ENCODE measurements at regions not wholly inside any gene's neighbourhood (a gene's known extent, or its start where the extent isn't known, plus 50 kb on each side); places are given as distances from the start of the nearest gene placed in this dataset.
"Not testable (repeated sequence)": the region's sequence is repeated elsewhere in the genome, so short reads cannot be mapped to it uniquely, and the experiment has no call there.

DNA sequence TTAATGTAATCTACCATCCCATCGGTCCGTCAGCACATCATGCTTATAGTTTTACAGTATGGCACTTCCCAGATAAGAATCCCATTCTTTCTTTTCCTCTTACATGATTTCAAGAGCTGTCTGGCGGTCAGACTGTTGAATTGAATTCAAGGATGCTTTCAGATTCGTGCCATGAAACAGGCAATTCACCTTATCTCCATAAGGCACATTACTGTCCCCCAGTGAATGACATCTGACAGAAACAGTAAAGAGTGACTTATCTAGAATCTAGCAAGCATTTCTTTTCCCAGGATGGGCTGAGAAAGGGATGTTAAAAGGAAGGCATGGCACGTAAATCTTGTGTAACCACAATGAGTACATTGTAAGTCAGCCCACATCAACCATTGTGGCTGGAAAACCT, 61.1 kb upstream of the SEM1 start:
- H3K4me3 Mint-ChIP-seq, result no peak overlapping the region
- ATAC-seq (no peak), DNase-seq (no peak)
- H3K27me3 Mint-ChIP-seq, result peaks cover 54% of the 10 kb centered on the region
- H3K4me1 Mint-ChIP-seq, result no peaks in the 10 kb centered on the region
- H3K27ac Mint-ChIP-seq, result no peak overlapping the region
- peaks cover 0 to 11% of the 10 kb centered on the region in 2 donors for H3K9me3 Mint-ChIP-seq

DNA sequence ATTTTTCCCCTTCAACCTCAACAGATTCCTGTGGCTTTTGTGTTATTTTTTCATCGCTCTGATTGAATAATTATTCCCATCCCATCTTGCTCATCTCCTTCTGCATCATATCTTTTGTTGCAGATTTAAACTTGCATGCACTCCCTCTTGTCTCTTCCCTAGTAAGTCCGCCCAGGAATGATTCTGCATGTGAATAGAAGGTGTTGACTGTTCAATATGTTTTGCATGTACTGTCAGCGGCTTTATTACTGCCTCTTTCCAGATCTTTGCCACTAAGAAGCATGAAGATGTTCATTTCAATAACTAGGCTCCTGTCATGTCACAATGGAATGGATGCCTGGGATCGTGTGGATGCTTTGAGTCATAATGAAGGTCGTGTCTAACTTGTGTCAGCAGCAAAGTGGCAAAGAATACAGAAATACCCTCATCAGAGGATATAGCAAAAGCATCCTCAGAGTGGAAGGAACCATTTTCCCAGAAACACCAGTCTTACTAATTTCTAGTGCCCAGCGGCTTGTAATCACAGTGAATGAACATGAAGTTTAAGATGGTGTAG, 62.6 kb upstream of the SEM1 start:
- Mint-ChIP-seq H3K9me3 (peaks cover 0 to 11% of the 10 kb centered on the region in 2 donors), H3K4me1 (no peaks in the 10 kb centered on the region), H3K4me3 (no peak overlapping the region), H3K27ac (no peak overlapping the region), H3K27me3 (peaks cover 49% of the 10 kb centered on the region)
- ATAC-seq (no peak), DNase-seq (no peak)

DNA sequence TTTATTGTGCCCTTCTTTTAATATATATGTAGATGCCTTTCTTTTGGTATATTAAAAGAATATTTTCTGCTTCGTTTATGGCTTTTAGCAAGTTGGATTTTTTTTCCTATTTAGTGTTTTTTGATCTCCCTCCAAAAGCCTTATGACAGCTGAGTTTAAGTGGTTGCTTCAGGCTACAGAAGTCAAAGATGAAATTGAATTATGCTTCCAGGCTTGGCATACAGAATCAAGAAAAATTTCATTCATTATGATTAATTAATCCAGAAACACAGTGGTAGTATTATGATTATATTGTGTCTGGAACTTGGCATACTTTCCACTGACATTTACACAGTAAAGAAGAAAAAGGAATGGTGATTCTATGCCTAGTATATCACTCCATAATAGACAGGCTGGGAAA, 63.8 kb upstream of the SEM1 start:
- Mint-ChIP-seq H3K4me1 (no peaks in the 10 kb centered on the region), H3K9me3 (peaks cover 0 to 11% of the 10 kb centered on the region in 2 donors), H3K27me3 (peaks cover 45% of the 10 kb centered on the region), H3K4me3 (no peak overlapping the region), H3K27ac (no peak overlapping the region)
- ATAC-seq, result no peak
- no peak for DNase-seq

DNA sequence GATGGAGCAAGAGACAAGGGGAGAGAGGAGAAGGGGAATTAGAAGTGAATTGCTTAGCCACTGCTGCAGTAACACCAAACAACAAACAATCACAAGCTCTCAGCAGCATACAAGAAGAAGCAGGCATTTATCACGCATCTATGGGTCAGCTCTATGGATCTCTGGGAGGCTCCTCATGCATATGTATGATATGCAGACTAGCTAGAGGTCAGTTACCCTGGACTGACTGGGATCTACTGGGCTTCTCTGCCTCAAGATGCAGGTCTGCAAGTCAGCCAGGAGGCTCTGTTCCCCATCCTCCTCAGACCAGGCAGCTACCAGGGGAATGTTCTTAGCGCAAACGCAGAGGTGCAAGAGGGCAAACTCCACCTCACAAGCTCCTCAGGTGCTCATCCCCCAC, 64.7 kb upstream of the SEM1 start:
- H3K27ac Mint-ChIP-seq, result no peak overlapping the region
- H3K4me3 Mint-ChIP-seq, result no peak overlapping the region
- H3K9me3 Mint-ChIP-seq, result peaks cover 0 to 5% of the 10 kb centered on the region in 2 donors
- H3K4me1 Mint-ChIP-seq, result no peaks in the 10 kb centered on the region
- ATAC-seq (no peak), DNase-seq (no peak)
- H3K27me3 Mint-ChIP-seq, result peaks cover 40% of the 10 kb centered on the region

DNA sequence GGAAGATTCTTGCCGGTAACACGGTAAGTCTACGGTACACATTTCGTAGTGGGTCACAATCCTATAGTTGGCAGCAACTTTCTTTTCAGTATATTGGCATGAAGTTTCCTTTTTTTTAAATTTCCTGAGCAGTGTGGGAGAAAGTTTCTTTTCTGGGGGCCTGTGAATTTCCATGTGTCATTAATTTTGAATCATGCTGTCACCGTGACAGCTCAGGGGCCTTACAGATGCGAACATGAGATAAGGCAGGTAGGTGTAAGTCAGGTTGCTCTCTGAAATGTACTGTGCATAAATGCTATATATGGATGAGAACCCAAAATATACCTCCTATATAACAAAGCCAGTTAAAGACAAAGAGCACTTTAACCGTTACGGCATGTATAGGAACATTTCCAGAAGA, 65.4 kb upstream of the SEM1 start:
- H3K4me3 Mint-ChIP-seq, result no peak overlapping the region
- H3K27me3 Mint-ChIP-seq, result peaks cover 33% of the 10 kb centered on the region
- H3K4me1 Mint-ChIP-seq, result no peaks in the 10 kb centered on the region
- no peaks in the 10 kb centered on the region for H3K9me3 Mint-ChIP-seq
- no peak overlapping the region for H3K27ac Mint-ChIP-seq
- no peak for DNase-seq
- no peak for ATAC-seq

DNA sequence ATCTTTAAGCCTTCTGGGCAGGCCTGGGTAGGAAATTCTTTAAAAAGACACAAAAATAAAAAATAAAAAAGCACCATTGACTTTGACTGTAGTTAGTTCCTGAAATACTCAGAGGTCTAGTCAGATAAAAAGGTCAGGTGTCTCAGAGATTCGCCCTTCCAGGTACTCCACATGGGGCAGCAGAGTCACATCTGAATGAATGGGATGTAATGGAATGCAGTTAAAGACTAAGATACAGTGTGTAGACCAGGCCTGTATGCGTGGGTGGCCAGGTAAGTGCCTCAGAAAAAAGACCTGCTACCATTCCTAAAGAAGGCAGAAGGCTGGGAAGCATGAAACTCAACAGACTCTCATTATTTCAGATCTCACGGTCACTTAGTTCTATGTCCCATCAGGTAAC, 68.6 kb upstream of the SEM1 start:
- H3K27ac Mint-ChIP-seq, result no peak overlapping the region
- DNase-seq (no peak), ATAC-seq (no peak)
- no peaks in the 10 kb centered on the region for H3K9me3 Mint-ChIP-seq
- peaks cover 33% of the 10 kb centered on the region for H3K27me3 Mint-ChIP-seq
- no peak overlapping the region for H3K4me3 Mint-ChIP-seq
- peaks cover 6% of the 10 kb centered on the region for H3K4me1 Mint-ChIP-seq

DNA sequence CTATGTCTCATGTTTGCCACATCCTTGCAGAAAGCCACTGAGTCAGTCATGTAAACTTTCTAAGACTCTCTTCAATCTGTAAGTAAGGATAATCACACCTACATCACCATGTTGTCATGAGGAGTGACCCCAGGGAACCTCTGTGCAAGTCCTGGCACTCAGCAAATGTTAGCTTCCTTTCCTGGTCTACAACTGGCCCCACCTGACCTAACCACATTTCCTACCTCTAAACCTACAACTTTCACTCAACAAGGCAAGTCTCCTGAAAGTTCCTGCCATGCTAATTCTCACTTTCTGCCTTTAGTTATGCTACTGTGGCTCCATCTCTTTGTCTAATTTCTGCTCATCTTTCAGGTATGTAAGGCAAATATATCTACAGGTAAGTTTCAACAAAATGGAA, 72.3 kb upstream of the SEM1 start:
- ATAC-seq, result no peak
- H3K4me3 Mint-ChIP-seq, result no peak overlapping the region
- no peaks in the 10 kb centered on the region for H3K9me3 Mint-ChIP-seq
- no peak for DNase-seq
- peaks cover 6% of the 10 kb centered on the region for H3K4me1 Mint-ChIP-seq
- peak overlapping the region in 1 of 2 donors; percentile 11 for H3K27ac Mint-ChIP-seq
- peaks cover 7% of the 10 kb centered on the region for H3K27me3 Mint-ChIP-seq

DNA sequence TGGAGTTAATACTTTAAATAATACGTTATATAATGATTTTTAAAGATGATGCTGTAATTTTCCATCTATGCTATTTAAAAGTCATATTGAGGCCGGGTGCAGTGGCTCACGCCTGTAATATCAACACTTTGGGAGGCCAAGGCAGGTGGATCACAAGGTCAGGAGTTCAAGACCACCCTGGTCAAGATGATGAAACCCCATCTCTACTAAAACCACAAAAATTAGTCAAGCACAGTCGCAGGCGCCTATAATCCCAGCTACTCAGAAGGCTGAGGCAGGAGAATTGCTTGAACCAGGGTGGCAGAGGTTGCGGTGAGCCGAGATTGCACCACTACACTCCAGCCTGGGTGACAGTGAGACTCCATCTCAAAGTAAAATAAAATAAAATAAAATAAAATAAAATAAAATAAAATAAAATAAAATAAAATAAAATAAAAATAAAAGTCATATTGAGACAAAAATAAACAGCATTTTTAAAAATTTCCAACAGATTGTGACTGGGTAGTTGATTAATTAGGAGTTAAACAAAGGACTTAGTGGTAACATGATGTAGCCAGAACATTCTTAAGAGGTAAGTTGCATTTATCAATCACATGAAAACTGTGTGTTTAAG, 73.1 kb upstream of the SEM1 start:
- DNase-seq, H3K4me1 Mint-ChIP-seq, H3K27ac Mint-ChIP-seq, ATAC-seq, H3K27me3 Mint-ChIP-seq, H3K4me3 Mint-ChIP-seq, H3K9me3 Mint-ChIP-seq: not testable (repeated sequence)

DNA sequence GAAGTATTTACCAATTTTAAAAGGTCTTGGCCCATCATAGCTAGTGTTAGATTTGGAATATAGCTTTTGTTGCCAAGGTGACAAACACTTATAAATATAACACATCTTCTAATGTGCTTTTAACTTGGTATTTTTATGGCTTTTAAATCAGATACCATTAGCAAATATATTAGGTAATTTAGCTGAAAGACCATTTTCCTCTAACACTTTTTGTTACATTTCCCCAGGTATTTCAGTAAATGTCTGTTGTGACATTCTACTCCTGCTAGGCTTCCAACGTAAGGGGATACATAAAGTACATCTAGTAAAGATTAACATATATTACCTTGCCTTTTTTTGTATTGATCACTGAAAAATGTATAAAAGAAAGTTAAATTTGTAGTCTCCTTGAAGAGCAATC, 75.0 kb upstream of the SEM1 start:
- ATAC-seq (no peak), DNase-seq (no peak)
- H3K27ac Mint-ChIP-seq, result no peak overlapping the region
- H3K27me3 Mint-ChIP-seq, result peaks cover 7% of the 10 kb centered on the region
- no peak overlapping the region for H3K4me3 Mint-ChIP-seq
- no peaks in the 10 kb centered on the region for H3K9me3 Mint-ChIP-seq
- H3K4me1 Mint-ChIP-seq, result peaks cover 6% of the 10 kb centered on the region

DNA sequence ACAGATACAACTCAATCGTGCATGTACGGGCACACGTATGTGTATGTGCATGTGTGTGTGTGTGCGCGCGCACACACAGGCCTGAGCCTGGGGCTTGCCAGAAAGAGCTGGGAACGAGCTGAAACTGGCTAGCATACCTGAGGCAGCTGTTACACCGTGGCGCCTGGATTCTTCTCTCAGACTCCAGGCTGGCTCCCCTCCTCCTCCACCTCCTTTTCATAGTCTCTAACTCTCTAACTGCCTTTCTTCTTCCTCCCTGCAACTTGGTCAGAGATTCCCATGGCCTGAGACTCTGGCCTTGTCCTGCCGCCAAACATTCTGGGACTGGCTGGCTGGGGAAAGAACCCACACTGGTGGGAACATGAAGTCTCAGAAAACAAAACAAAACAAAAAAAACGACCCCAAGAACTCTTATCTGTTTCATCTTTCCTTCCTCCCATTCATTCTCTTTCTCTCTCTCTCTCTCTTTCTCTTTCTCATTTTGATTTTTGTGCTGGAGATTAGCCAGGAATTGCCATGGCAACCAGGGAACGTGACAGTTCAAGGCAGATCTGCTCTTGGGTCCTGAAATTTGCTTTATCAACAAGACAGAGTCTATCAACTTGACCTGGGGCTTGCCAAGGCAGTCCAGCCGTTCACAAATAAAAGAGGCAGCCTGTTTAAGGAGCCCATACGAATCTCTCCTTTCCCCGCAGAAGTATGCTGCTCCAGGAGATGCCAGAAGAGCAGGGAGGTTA, 76.8 kb upstream of the SEM1 start:
- Mint-ChIP-seq H3K4me1 (peaks cover 6% of the 10 kb centered on the region), H3K4me3 (no peak overlapping the region), H3K27ac (peak overlapping the region in 1 of 2 donors; percentile 54), H3K9me3 (no peaks in the 10 kb centered on the region), H3K27me3 (no peaks in the 10 kb centered on the region)
- DNase-seq (no peak), ATAC-seq (no peak)

DNA sequence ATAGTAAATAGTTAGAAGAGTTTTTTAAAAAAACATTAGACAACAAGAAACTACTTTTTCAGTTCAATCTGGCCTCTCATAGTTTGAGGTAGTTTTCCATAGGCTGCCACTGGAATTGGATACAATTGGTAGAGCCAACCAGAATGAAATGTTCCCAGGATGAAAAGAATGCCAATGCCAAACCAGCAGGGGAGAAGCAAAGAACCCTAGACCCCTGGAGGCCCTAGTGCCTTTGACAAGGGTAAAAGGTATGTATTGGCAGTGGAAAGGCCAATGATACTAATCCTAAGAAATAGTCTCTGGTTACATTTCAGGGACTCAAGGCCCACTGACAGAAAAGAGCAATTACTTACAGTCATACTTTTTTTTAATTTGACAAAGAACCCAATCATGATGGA, 77.4 kb upstream of the SEM1 start:
- peak overlapping the region in 1 of 2 donors; percentile 54 for H3K27ac Mint-ChIP-seq

DNA sequence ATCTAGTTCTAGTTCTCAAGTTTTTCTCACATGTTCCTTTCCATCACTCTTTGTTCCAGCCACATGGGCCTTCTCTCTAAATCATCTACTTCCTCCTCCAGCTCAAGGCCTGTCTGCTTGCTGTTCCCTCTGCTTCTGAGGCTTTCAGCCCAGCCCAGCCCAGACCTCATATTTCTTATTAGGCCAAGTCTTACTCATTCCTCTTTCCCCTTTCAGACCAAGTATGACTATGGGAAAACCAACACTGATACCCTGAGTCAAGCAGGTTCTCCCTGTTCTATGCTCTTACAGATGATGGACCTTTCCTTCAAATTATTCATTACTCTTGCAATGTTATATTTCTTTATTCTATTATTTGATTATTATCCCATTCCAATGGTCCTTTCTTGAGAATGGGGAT, 80.3 kb upstream of the SEM1 start:
- no peaks in the 10 kb centered on the region for H3K4me1 Mint-ChIP-seq
- no peak overlapping the region for H3K4me3 Mint-ChIP-seq
- ATAC-seq (no peak), DNase-seq (no peak)
- peaks cover 14% of the 10 kb centered on the region for H3K27me3 Mint-ChIP-seq
- H3K27ac Mint-ChIP-seq, result no peak overlapping the region
- H3K9me3 Mint-ChIP-seq, result no peaks in the 10 kb centered on the region

More for the DNA sequence above, 77.4 kb upstream of the SEM1 start:
- no peak overlapping the region for H3K4me3 Mint-ChIP-seq
- no peaks in the 10 kb centered on the region for H3K27me3 Mint-ChIP-seq
- no peak for DNase-seq
- no peaks in the 10 kb centered on the region for H3K9me3 Mint-ChIP-seq
- peaks cover 3% of the 10 kb centered on the region for H3K4me1 Mint-ChIP-seq
- no peak for ATAC-seq

DNA sequence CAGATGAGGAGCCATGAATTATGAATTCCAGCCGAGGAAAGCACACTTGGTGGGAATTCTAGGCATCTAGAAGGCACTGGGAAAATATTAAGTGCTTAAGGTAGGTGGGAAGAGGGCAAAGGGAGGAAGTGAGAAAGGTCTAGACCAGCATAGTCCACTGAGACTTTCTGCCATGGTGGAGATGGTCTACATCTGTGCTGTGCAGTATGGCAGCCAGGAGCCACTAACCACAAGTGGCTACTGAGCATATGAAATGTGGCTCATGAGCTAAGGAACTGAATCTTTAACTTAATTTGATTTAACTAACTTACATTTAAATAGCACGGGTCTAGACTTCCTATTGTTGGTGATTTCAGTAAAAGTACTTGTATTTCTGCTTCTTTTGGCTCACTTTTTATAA, 82.5 kb upstream of the SEM1 start:
- H3K27ac Mint-ChIP-seq, result no peak overlapping the region
- no peaks in the 10 kb centered on the region for H3K9me3 Mint-ChIP-seq
- no peak overlapping the region for H3K4me3 Mint-ChIP-seq
- peaks cover 23% of the 10 kb centered on the region for H3K27me3 Mint-ChIP-seq
- DNase-seq (no peak), ATAC-seq (no peak)
- no peaks in the 10 kb centered on the region for H3K4me1 Mint-ChIP-seq

DNA sequence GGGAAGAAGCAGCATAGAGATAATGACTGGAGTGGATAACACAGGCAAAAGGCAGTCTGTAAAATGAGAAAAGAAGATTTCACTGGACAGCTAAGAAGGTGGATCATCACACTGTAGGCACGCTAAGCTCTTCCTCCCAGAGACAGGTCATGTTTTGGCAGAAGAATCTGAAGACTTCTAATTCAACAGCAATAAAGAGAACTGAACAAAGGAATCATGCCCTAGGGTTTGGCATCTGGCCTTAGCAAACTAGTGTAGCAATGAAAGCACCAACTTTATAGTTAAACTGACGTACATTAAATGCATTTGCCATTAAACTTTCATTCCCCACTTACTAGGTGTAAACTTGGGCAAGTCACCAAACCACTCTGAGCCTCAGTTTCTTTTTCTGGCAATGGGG, 84.4 kb upstream of the SEM1 start:
- peaks cover 36% of the 10 kb centered on the region for H3K27me3 Mint-ChIP-seq
- H3K27ac Mint-ChIP-seq, result no peak overlapping the region
- no peaks in the 10 kb centered on the region for H3K4me1 Mint-ChIP-seq
- no peaks in the 10 kb centered on the region for H3K9me3 Mint-ChIP-seq
- DNase-seq (no peak), ATAC-seq (no peak)
- no peak overlapping the region for H3K4me3 Mint-ChIP-seq

DNA sequence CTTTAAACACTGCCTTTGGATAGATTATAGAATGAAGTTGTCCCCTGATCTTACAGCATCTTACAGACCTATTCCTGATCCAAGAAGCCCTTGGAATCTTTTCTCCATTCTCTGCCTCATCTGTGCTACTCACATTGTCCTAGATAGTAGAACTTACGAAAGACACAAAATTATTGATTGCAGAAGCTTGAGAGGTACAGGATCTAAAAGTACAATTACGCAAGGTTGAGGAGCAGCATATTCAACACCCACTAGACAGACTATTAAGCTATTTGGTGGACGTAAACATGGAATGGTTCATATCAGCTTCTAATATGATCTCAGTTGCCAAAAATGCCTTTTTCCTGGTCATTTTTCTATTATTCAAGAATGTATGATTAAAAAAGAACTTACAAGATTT, 90.5 kb upstream of the SEM1 start:
- no peaks in the 10 kb centered on the region for H3K9me3 Mint-ChIP-seq
- ATAC-seq, result no peak
- no peak for DNase-seq
- H3K27ac Mint-ChIP-seq, result no peak overlapping the region
- H3K4me3 Mint-ChIP-seq, result no peak overlapping the region
- no peaks in the 10 kb centered on the region for H3K4me1 Mint-ChIP-seq
- H3K27me3 Mint-ChIP-seq, result peaks cover 50% of the 10 kb centered on the region

DNA sequence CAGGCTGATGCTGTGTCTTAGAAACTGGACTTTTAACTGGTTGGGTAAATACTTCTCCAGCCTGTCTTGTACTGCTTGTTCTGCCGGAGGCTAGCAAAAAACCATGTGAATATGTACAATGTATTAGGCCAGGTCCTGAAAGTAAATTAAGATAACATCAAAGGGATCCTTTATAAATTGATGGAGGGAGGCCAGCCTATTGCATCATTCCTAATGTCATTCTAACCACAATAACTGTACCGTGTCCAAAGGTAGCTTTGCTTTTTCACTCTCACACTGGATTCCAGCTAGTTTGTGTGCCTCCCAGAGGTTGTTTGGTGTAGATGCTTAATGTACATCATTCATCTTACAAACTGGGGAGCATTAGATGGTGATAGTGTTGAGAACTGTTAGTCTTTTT, 91.2 kb upstream of the SEM1 start:
- H3K9me3 Mint-ChIP-seq, result no peaks in the 10 kb centered on the region
- ATAC-seq (no peak), DNase-seq (no peak)
- H3K27ac Mint-ChIP-seq, result no peak overlapping the region
- H3K4me1 Mint-ChIP-seq, result no peaks in the 10 kb centered on the region
- H3K4me3 Mint-ChIP-seq, result no peak overlapping the region
- peaks cover 43% of the 10 kb centered on the region for H3K27me3 Mint-ChIP-seq

Measured in stimulated activated naive CD8-positive, alpha-beta T cell treated with anti-CD3 and anti-CD28 coated beads, Interleukin-15, amount 100 ng/mL, for 72 hours (primary cell).